NCI-H446 (cell line): ENCODE measurements at regions not wholly inside any gene's neighbourhood (a gene's known extent, or its start where the extent isn't known, plus 50 kb on each side); places are given as distances from the start of the nearest gene placed in this dataset.
"Not testable (repeated sequence)": the region's sequence is repeated elsewhere in the genome, so short reads cannot be mapped to it uniquely, and the experiment has no call there.

Source experiments
- DNase-seq, 2 experiments: peaks; one replicate each; lab custom pipeline; 2025; lab: John Stamatoyannopoulos, UW

GRCh38 chr2:55811048-55811447, 112.5 kb downstream of the EFEMP1 start:
- no peak for DNase-seq

DNA sequence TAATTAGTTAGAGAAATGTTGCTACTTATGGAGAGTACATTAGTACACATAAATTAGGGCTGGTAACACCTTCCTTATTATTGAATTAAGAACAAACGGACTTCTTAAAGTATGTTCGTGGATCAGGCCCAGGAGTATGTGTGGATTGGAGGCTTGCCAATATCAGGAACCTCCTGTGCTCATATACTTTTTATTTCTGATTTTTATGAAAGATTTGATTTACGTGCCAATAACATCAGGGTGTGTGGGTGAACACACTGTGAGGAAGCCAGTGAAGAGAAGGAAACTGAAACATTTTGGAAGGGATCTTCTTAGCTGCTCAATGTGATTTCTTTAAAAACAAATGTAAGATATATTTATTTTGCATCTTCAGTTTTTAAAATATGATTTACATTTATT, 113.0 kb downstream of the EFEMP1 start:
- DNase-seq = peak; percentile 13 to 16

- DNase-seq = peak; percentile 41 to 65
Measured at GRCh38 chr2:55809875-55810621, 113.5 kb downstream of the EFEMP1 start.

- peak; percentile 32 to 61 for DNase-seq
Measured at GRCh38 chr2:55807900-55808299, 114.3 kb upstream of the PNPT1 start.

DNA sequence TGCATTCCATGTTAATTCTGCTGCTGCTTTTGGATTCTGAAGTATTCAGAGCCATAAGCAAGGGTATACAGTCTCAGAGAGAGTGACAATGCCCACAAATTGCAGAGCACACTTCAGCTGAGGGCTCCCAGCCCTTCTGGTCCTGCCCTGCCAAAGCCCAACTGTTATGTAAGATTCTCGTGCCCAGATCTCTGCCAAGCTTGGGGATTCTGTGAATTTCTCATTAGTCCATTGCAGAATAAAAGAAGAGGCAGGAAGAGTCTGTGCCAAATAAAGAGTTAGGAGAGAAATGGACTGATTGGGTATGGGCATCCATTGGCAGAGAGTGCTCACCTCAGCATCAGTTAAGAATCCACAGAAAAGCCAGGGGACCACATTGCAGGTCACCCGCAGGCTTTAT, 112.0 kb upstream of the PNPT1 start:
- peak; percentile 60 to 62 for DNase-seq

- no peak for DNase-seq
Measured at GRCh38 chr2:55804535-55804934, 110.9 kb upstream of the PNPT1 start.

- DNase-seq = no peak
Measured at GRCh38 chr2:55802067-55802466, 108.4 kb upstream of the PNPT1 start.

- DNase-seq = no peak
Measured at GRCh38 chr2:55801436-55801835, 107.8 kb upstream of the PNPT1 start.

GRCh38 chr2:55799624-55800023, 106.0 kb upstream of the PNPT1 start:
- DNase-seq = not testable (repeated sequence)

- DNase-seq = no peak
Measured at GRCh38 chr2:55796121-55796520, 102.5 kb upstream of the PNPT1 start.

GRCh38 chr2:55793602-55794001, 100.0 kb upstream of the PNPT1 start:
- not testable (repeated sequence) for DNase-seq

DNA sequence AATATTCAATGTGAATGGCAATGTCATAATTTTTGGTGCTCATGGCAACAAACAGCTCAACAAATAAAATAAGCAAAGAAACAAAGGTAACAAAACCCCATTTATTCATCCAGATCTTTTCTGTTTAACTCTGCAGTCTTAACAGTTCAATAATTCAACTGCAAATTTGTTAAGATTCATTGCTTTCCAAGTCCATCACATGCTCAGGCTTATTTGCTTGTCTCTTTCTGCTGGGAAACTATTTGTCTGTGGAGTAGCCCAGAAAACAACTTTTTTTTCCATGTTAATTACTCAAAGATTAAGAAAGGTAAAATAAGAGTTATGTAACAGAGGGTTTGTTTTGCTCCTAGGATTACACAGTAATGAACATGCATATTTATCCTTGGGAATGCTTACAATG, 92.6 kb upstream of the PNPT1 start:
- no peak for DNase-seq

- not testable (repeated sequence) for DNase-seq
Measured at GRCh38 chr2:55783751-55784150, 90.1 kb upstream of the PNPT1 start.

DNA sequence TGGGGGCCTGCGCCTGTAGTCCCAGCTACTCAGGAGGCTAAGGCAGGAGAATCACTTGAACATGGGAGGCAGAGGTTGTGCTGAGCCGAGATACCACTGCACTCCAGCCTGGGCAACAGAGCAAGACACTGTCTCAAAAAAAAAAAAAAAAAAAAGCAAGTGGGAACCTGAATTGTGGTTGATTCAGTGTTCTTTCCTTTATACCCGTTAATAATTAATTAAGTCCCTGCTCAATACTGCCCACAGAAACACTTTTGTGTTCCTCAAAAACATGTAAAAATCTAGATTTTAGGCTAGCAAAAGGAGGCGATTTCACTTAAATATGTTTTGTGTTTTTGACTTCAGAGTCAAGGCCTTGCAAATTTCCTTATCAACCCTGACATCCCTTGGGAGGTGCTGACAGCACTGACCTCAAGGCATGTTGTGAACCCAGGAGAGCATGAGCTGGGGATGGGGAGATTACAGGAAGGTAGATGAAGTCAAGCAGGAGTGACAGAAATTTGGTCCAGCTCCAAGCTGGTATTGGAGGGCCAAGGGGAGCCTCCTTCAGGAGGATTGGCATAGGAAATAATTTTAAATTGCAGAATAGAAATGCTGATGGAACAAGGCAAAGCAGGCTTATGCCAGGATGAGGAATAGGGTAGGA, 89.0 kb upstream of the PNPT1 start:
- no peak for DNase-seq

GRCh38 chr2:55781542-55781941, 87.9 kb upstream of the PNPT1 start:
- no peak for DNase-seq

DNA sequence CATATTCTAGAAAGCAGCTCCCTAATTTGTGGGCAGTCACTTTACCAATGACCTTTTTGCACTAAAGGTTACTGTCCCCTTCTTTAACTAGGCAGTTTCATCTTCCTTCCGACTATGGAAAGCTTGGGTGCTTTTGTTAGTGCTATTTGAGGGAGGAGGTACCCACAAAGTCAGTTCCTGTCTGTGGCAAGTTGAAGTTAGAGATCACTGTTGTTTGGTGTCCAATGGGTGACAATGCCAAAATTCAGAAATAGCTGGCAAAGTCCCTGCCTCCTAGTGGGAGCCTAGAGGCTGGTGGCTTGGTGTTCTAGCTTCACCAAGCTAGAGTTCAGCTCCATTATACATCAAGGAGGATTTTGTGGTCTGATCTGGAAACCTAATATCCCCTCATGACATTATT, 87.1 kb upstream of the PNPT1 start:
- DNase-seq = no peak

DNA sequence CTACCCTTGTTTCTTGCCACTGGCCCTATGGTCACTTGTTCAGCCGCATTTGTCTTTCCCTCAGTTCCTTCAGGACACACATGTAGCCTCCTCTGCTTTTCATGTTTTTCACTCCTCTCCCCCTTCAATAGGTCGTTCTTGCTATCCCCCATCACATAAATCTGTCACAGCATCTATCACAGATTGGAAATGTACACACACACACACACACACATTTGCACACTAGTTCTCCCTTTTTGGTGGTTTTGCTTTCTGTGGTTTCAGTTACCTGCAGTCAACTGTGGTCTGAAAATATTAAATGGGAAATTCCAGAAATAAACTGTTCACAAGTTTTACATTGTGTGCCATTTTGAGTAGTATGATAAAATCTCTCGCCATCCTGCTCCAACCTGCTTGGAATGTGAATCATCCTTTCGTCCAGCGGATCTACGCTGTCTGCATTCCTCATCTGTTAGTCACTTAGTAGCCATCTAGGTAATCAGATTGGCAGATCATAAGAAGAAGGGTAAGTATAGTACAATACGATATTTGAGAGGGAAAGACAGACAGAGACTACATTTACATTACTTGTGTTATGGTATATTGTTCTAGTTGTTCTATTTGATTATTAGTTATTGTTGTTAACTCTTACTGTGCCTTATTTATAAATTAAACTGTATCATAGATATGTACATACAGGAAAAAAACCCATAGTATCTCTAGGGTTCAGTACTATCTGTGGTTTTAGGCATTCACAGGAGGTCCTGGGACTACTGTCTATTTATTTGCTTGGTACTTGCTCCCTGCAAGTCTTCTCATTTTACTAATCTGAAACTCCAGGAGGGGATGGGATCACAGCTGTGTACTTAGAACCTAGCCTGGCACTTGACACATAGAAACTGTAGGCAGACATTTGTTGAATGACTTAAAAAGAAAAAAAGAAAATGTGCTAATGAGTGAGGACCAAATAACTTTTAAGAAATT, 86.1 kb upstream of the PNPT1 start:
- DNase-seq = no peak

GRCh38 chr2:55776966-55777365, 83.3 kb upstream of the PNPT1 start:
- no peak for DNase-seq

GRCh38 chr2:55776479-55776878, 82.8 kb upstream of the PNPT1 start:
- no peak for DNase-seq

GRCh38 chr2:55775828-55776227, 82.2 kb upstream of the PNPT1 start:
- DNase-seq = no peak

DNA sequence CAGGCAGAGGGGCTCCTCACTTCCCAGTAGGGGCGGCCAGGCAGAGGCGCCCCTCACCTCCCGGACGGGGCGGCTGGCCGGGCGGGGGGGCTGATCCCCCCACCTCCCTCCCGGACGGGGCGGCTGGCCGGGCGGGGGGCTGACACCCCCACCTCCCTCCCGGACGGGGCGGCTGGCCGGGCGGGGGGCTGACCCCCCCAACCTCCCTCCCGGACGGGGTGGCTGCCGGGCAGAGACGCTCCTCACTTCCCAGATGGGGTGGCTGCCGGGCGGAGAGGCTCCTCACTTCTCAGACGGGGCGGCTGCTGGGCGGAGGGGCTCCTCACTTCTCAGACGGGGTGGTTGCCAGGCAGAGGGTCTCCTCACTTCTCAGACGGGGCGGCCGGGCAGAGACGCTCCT, 80.0 kb upstream of the PNPT1 start:
- not testable (repeated sequence) for DNase-seq
